H1 (cell line): ENCODE measurements at regions not wholly inside any gene's neighbourhood (a gene's known extent, or its start where the extent isn't known, plus 50 kb on each side); places are given as distances from the start of the nearest gene placed in this dataset.
A peak's percentile ranks its signal among the peaks of the same experiment; 100 is the strongest.

Experiments used
- CTCF ChIA-PET: fragments of 300-600 bp; sonication (Branson Sonifier 250); formaldehyde crosslinking; loops from one replicate; lab custom pipeline; 2021; ENCODE audit not compliant: partially characterized antibody; lab: Charles Lee
- POLR2A ChIA-PET: fragments of 300-600 bp; sonication (Branson Sonifier 250); formaldehyde crosslinking; loops from one replicate; lab custom pipeline; 2021; ENCODE audit warnings: inconsistent platforms; ENCODE audit not compliant: partially characterized antibody; lab: Charles Lee
- DNase-seq, 2 experiments: peaks; one replicate each; pipeline versions ENCODE4 v3.0.0 to v3.0.0-alpha.2; 2010 to 2022; ENCODE audit warnings: low spot score in 2 of 2, low read depth in 1 of 2, mixed read lengths in 1 of 2
- FAIRE-seq: peaks from 2 replicates; lab custom pipeline; 2011; peaks lifted over from hg19 to GRCh38; lab: Jason Lieb, UNC
- H2AFZ ChIP-seq: 2 replicates; pipeline ENCODE4 v1.8.1; 2012; ENCODE audit warnings: low read length, inconsistent platforms
- H2AK5ac ChIP-seq: 2 replicates; pipeline ENCODE4 v1.6.1; 2013; ENCODE audit warnings: low read depth, low read length
- H2BK120ac ChIP-seq: replicated peaks from 2 replicates; pipeline ENCODE3; 2013; ENCODE audit warnings: low read depth, low read length, inconsistent platforms
- H2BK12ac ChIP-seq: 2 replicates; pipeline ENCODE4 v1.6.1; 2013; ENCODE audit warnings: low read depth, low read length
- H2BK15ac ChIP-seq: 2 replicates; pipeline ENCODE4 v1.6.1; 2013; ENCODE audit warnings: low read length
- H2BK20ac ChIP-seq: 2 replicates; pipeline ENCODE4 v1.6.1; 2013; ENCODE audit warnings: low read length
- H2BK5ac ChIP-seq: 2 replicates; pipeline ENCODE4 v1.6.1; 2013; ENCODE audit warnings: low read depth, low read length
- H3K14ac ChIP-seq: 2 replicates; pipeline ENCODE4 v1.6.1; 2013; ENCODE audit warnings: inconsistent platforms; ENCODE audit not compliant: insufficient read length
- H3K18ac ChIP-seq: 2 replicates; pipeline ENCODE4 v1.6.1; 2013; ENCODE audit warnings: low read length; ENCODE audit errors: extremely low read depth
- H3K23ac ChIP-seq: 2 replicates; pipeline ENCODE4 v1.6.1; 2013; ENCODE audit warnings: inconsistent platforms; ENCODE audit not compliant: insufficient read length
- H3K23me2 ChIP-seq: 2 replicates; pipeline ENCODE4 v1.6.1; 2013; ENCODE audit warnings: low read depth, low read length
- H3K27ac ChIP-seq: 2 replicates; pipeline ENCODE4 v1.6.1; 2011; ENCODE audit warnings: low read depth, low read length, inconsistent platforms
- H3K27me3 ChIP-seq, 4 experiments: replicated peaks in 1 of 4; 1 replicate in 1 of 4; 2 replicates in 3 of 4; pipeline versions ENCODE4 v1.6.1 to v1.8.1; 2011 to 2013; ENCODE audit warnings: low read length in 3 of 4, mild to moderate bottlenecking in 3 of 4, inconsistent platforms in 2 of 4, mixed read lengths in 2 of 4, moderate library complexity in 1 of 4; ENCODE audit not compliant: control insufficient read depth in 3 of 4, insufficient read depth in 3 of 4; ENCODE audit errors: extremely low read depth in 1 of 4
- H3K36me3 ChIP-seq, 4 experiments: 2 replicates each; pipeline versions ENCODE4 v1.6.1 to v1.8.1; 2011 to 2013; ENCODE audit warnings: mild to moderate bottlenecking in 4 of 4, low read length in 3 of 4, moderate library complexity in 2 of 4, control low read depth in 1 of 4, inconsistent platforms in 1 of 4; ENCODE audit not compliant: insufficient read depth in 4 of 4, control insufficient read depth in 2 of 4
- H3K4ac ChIP-seq: replicated peaks from 2 replicates; pipeline ENCODE3; 2013; ENCODE audit warnings: low read length, low read depth, mixed read lengths, inconsistent platforms; ENCODE audit not compliant: insufficient read length
- H3K4me1 ChIP-seq, 4 experiments: replicated peaks in 1 of 4; 1 replicate in 1 of 4; 2 replicates in 3 of 4; pipeline versions ENCODE4 v1.6.1 to v1.8.1; 2011 to 2013; ENCODE audit warnings: low read length in 3 of 4, inconsistent platforms in 2 of 4, mixed read lengths in 1 of 4; ENCODE audit not compliant: insufficient read depth in 4 of 4, control insufficient read depth in 3 of 4
- H3K4me2 ChIP-seq, 2 experiments: 2 replicates each; pipeline versions ENCODE4 v1.6.1 to v1.8.1; 2011 to 2013; ENCODE audit warnings: low read depth in 2 of 2, low read length in 2 of 2, control low read depth in 1 of 2, inconsistent platforms in 1 of 2, mild to moderate bottlenecking in 1 of 2; ENCODE audit not compliant: insufficient read depth in 1 of 2
- H3K4me3 ChIP-seq, 4 experiments: fragments of 200-600, 300-600 bp in 1 of 4; sonication (generic), shearing (Covaris generic), sonication (Bioruptor Twin) in 1 of 4; 2 replicates each; pipeline versions ENCODE4 v1.5.1 to v1.8.1; 2011 to 2016; ENCODE audit warnings: low read length in 4 of 4, low read depth in 3 of 4, control low read depth in 2 of 4, inconsistent platforms in 2 of 4, mild to moderate bottlenecking in 2 of 4, mixed read lengths in 1 of 4, moderate library complexity in 1 of 4; ENCODE audit not compliant: insufficient read depth in 2 of 4; ENCODE audit errors: extremely low read depth in 1 of 4
- H3K56ac ChIP-seq: replicated peaks from 2 replicates; pipeline ENCODE3; 2013; ENCODE audit warnings: low read depth, mild to moderate bottlenecking, mixed read lengths, low read length, inconsistent platforms; ENCODE audit not compliant: insufficient read length
- H3K79me1 ChIP-seq: 2 replicates; pipeline ENCODE4 v1.6.1; 2013; ENCODE audit warnings: low read depth, low read length, control low read depth
- H3K79me2 ChIP-seq, 2 experiments: 2 replicates each; pipeline versions ENCODE4 v1.6.1 to v1.8.1; 2012 to 2013; ENCODE audit warnings: low read length in 2 of 2, mild to moderate bottlenecking in 2 of 2, inconsistent platforms in 1 of 2; ENCODE audit not compliant: insufficient read depth in 2 of 2, control insufficient read depth in 1 of 2
- H3K9ac ChIP-seq, 4 experiments: replicated peaks in 1 of 4; 1 replicate in 1 of 4; 2 replicates in 3 of 4; pipeline versions ENCODE4 v1.6.1 to v1.8.1; 2011 to 2013; ENCODE audit warnings: low read depth in 3 of 4, low read length in 3 of 4, control low read depth in 2 of 4, mild to moderate bottlenecking in 2 of 4, moderate library complexity in 2 of 4, inconsistent platforms in 1 of 4; ENCODE audit errors: extremely low read depth in 1 of 4
- H3K9me3 ChIP-seq, 2 experiments: 2 replicates each; pipeline versions ENCODE4 v1.6.1 to v1.8.1; 2012 to 2013; ENCODE audit warnings: mild to moderate bottlenecking in 2 of 2, moderate library complexity in 2 of 2, control low read depth in 1 of 2, inconsistent platforms in 1 of 2, low read depth in 1 of 2, low read length in 1 of 2, mixed read lengths in 1 of 2; ENCODE audit not compliant: insufficient read depth in 2 of 2
- H4K20me1 ChIP-seq, 2 experiments: replicated peaks in 1 of 2; 2 replicates each; pipeline versions ENCODE3 to v1.8.1; 2011 to 2013; ENCODE audit warnings: inconsistent platforms in 2 of 2, low read length in 2 of 2, mild to moderate bottlenecking in 1 of 2; ENCODE audit not compliant: insufficient read depth in 2 of 2, control insufficient read depth in 1 of 2
- H4K5ac ChIP-seq: 2 replicates; pipeline ENCODE4 v1.6.1; 2013; ENCODE audit warnings: low read length, low read depth, mixed read lengths, inconsistent platforms; ENCODE audit not compliant: insufficient read length
- H4K8ac ChIP-seq: 2 replicates; pipeline ENCODE4 v1.8.0; 2013; ENCODE audit warnings: mild to moderate bottlenecking, moderate library complexity, low read length, inconsistent platforms; ENCODE audit not compliant: insufficient read depth; ENCODE audit errors: extremely low read depth
- H4K91ac ChIP-seq: replicated peaks from 2 replicates; pipeline ENCODE3; 2013; ENCODE audit warnings: low read length, mixed read lengths, inconsistent platforms; ENCODE audit not compliant: insufficient read length
- CBX5 ChIP-seq: fragments of 300-800, 300-1000 bp; sonication (generic); IDR thresholded peaks from 2 replicates; pipeline ENCODE4 v1.7.1; 2016; ENCODE audit warnings: antibody characterized with exemption, low read length, low read depth
- E2F6 ChIP-seq: IDR thresholded peaks from 2 replicates; pipeline ENCODE4 v1.6.1; 2012; ENCODE audit warnings: inconsistent platforms
- GTF2F1 ChIP-seq: IDR thresholded peaks from 2 replicates; pipeline ENCODE4 v1.6.1; 2012; ENCODE audit warnings: low read depth, low read length, improper control_type of control experiment, borderline replicate concordance
- JUN ChIP-seq: IDR thresholded peaks from 2 replicates; pipeline ENCODE4 v1.6.1; 2011; ENCODE audit warnings: low read depth, mild to moderate bottlenecking, improper control_type of control experiment, low read length
- POLR2AphosphoS5 ChIP-seq: IDR thresholded peaks from 2 replicates; pipeline ENCODE4 v1.6.1; 2011; ENCODE audit warnings: low read depth, low read length
- POU5F1 ChIP-seq: IDR thresholded peaks from 2 replicates; pipeline ENCODE4 v1.6.1; 2011; ENCODE audit warnings: low read depth, mild to moderate bottlenecking, low read length, moderate library complexity
- RAD21 ChIP-seq, 2 experiments: IDR thresholded peaks in 1 of 2; conservative IDR thresholded peaks in 1 of 2; 2 replicates each; pipeline ENCODE4 v1.6.1; 2011; ENCODE audit warnings: low read depth in 2 of 2, low read length in 2 of 2, improper control_type of control experiment in 1 of 2, inconsistent platforms in 1 of 2, mild to moderate bottlenecking in 1 of 2, moderate library complexity in 1 of 2
- RNF2 ChIP-seq: fragments of 200-900, 300-1000 bp; sonication (generic); IDR thresholded peaks from 2 replicates; pipeline ENCODE4 v1.7.1; 2016; ENCODE audit warnings: borderline replicate concordance, low read depth, mild to moderate bottlenecking, antibody characterized with exemption, low read length; ENCODE audit not compliant: poor library complexity, severe bottlenecking; ENCODE audit errors: missing control alignments
- WGBS, 2 experiments: shearing (Covaris generic) in 1 of 2; methylation state at CpG; one replicate each; pipeline versions ENCODE4 v1.1.6 to v1.1.7; 2013 to 2015; ENCODE audit warnings: low lambda C conversion rate in 2 of 2, mixed read lengths in 2 of 2, inconsistent platforms in 1 of 2, low coverage in 1 of 2, missing lambda C conversion rate in 1 of 2; ENCODE audit not compliant: insufficient replicate concordance in 2 of 2, insufficient coverage in 1 of 2, insufficient read length in 1 of 2; ENCODE audit errors: extremely low coverage in 1 of 2, missing lambda C conversion rate in 1 of 2; 5-methylcytosine and 5-hydroxymethylcytosine counted together
- TF ChIP-seq, protein P1 (sequence below): IDR thresholded peaks from 2 replicates; pipeline ENCODE4 v1.6.1; 2011; ENCODE audit warnings: low read depth, mild to moderate bottlenecking, low read length; ENCODE audit not compliant: insufficient read depth
- TF ChIP-seq, protein P2 (sequence below), 3 experiments: IDR thresholded peaks; 1 replicate in 2 of 3; 2 replicates in 1 of 3; pipeline versions ENCODE4 v1.5.1 to v1.6.1; 2011; ENCODE audit warnings: low read length in 3 of 3, mild to moderate bottlenecking in 3 of 3, inconsistent platforms in 2 of 3, low read depth in 1 of 3, moderate library complexity in 1 of 3; ENCODE audit not compliant: insufficient read depth in 1 of 3; ENCODE audit errors: control extremely low read depth in 1 of 3

DNA sequence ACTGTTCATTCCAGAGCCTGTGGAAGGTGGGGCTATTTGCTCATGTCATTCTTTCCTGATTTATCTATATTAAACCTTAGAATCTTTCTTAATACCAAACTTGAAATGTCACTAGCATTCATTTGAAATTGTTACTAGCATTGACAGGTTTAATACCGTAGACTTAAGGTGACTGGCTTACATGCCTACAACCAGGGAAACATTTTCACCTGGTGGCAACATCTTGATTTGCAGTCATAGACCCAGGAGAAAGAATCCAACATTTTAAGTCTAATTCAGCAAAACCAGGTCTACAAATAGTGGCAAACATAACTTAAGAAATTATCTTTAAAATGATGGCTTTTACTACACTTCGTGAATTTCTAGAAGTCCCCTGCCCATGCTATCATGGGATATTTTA lies 353.7 kb downstream of the HTR7 start:
- no peak overlapping the region for H2BK12ac ChIP-seq
- WGBS, 2 experiments, result 85% methylated on average over 2 of the region's 2 CpGs; no CpG with 5 or more reads in 1 of the 2 experiments
- POLR2A ChIA-PET, result no interaction called here
- no peak overlapping the region for H2BK20ac ChIP-seq
- no peaks in the 10 kb centered on the region for H3K4me1 ChIP-seq
- peak; percentile 39 for FAIRE-seq
- H3K79me1 ChIP-seq, result no peaks in the 10 kb centered on the region
- H4K5ac ChIP-seq, result no peak overlapping the region
- no peak overlapping the region for H2AK5ac ChIP-seq
- no peaks in the 10 kb centered on the region for H4K20me1 ChIP-seq
- H3K27me3 ChIP-seq, result no peaks in the 10 kb centered on the region
- no peak overlapping the region for H4K91ac ChIP-seq
- no peaks in the 10 kb centered on the region for H3K36me3 ChIP-seq
- no peak overlapping the region for H2BK15ac ChIP-seq
- no peaks in the 10 kb centered on the region for H3K9me3 ChIP-seq
- H3K18ac ChIP-seq, result no peak overlapping the region
- H3K23me2 ChIP-seq, result no peaks in the 10 kb centered on the region; the same call in 1 of the 2 replicates
- H3K56ac ChIP-seq, result no peak overlapping the region
- no peak overlapping the region for H2BK5ac ChIP-seq
- CTCF ChIA-PET, result no interaction called here
- H3K4ac ChIP-seq, result no peak overlapping the region
- no peak for DNase-seq
- no peak overlapping the region for H4K8ac ChIP-seq
- H3K4me2 ChIP-seq, result no peak overlapping the region
- no peak overlapping the region for H2BK120ac ChIP-seq
- H3K4me3 ChIP-seq, result no peak overlapping the region
- H3K23ac ChIP-seq, result no peak overlapping the region
- no peak overlapping the region for H2AFZ ChIP-seq
- no peak overlapping the region for H3K27ac ChIP-seq
- H3K79me2 ChIP-seq, result no peaks in the 10 kb centered on the region
- no peak overlapping the region for H3K14ac ChIP-seq
- H3K9ac ChIP-seq, result no peak overlapping the region
- no peak for TF ChIP-seq POLR2AphosphoS5
- TF ChIP-seq POU5F1, result no peak
- TF ChIP-seq RAD21 (IDR thresholded peaks at IDR 0.05 in 1 of 2, conservative IDR thresholded peaks at IDR 0.05 in 1 of 2; ENCODE audit: low read depth in 2 of 2, low read length in 2 of 2), result peak; percentile 23 to 35; a peak in 3 of 4 replicates
- TF ChIP-seq, protein P1, sequence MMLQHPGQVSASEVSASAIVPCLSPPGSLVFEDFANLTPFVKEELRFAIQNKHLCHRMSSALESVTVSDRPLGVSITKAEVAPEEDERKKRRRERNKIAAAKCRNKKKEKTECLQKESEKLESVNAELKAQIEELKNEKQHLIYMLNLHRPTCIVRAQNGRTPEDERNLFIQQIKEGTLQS, result no peak
- no peak for TF ChIP-seq CBX5
- no peak for TF ChIP-seq E2F6
- TF ChIP-seq, protein P2, sequence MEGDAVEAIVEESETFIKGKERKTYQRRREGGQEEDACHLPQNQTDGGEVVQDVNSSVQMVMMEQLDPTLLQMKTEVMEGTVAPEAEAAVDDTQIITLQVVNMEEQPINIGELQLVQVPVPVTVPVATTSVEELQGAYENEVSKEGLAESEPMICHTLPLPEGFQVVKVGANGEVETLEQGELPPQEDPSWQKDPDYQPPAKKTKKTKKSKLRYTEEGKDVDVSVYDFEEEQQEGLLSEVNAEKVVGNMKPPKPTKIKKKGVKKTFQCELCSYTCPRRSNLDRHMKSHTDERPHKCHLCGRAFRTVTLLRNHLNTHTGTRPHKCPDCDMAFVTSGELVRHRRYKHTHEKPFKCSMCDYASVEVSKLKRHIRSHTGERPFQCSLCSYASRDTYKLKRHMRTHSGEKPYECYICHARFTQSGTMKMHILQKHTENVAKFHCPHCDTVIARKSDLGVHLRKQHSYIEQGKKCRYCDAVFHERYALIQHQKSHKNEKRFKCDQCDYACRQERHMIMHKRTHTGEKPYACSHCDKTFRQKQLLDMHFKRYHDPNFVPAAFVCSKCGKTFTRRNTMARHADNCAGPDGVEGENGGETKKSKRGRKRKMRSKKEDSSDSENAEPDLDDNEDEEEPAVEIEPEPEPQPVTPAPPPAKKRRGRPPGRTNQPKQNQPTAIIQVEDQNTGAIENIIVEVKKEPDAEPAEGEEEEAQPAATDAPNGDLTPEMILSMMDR (IDR thresholded peaks at IDR 0.05; ENCODE audit: control extremely low read depth in 1 of 3, insufficient read depth in 1 of 3, low read depth in 1 of 3, low read length in 3 of 3), result peak in 1 of 3 experiments; percentile 36; a peak in 1 of 4 replicates
- TF ChIP-seq RNF2, result no peak
- TF ChIP-seq GTF2F1, result no peak
- TF ChIP-seq JUN, result no peak
